DMS114 treated with DMSO at 0.1 percent for 48 hours (cell line): ENCODE measurements at regions not wholly inside any gene's neighbourhood (a gene's known extent, or its start where the extent isn't known, plus 50 kb on each side); places are given as distances from the start of the nearest gene placed in this dataset.

ENCODE experiments used
- DNase-seq: peaks from one replicate; lab custom pipeline; 2025; ENCODE audit not compliant: unreplicated experiment; lab: John Stamatoyannopoulos, UW

GRCh38 chr12:126147321-126147720 is 1082.1 kb downstream of the AACS start:
- DNase-seq = no peak

- DNase-seq = no peak
Observed at GRCh38 chr12:126156806-126157574, 1091.8 kb downstream of the AACS start.

- no peak for DNase-seq
Observed at GRCh38 chr12:126157575-126157966, 1092.3 kb downstream of the AACS start.

DNA sequence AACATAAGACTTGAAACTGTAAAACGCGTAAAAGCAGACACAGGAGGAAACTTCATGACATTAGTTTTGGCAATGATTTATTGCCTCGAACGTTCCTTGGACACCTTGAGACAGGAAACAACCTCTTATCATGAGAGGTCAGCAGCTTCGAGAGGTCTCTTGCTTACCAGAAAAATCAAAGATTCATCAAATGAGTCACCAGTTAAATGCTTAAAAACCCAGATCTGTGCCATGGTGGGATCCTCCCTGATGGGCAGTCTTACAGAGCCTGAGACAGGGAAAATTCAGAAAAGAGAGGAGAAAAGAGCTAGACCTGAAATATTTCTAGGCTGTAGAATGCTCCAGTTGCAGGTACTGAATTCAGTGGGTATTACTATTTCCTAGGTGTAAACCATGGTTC is 1093.9 kb downstream of the AACS start:
- no peak for DNase-seq

GRCh38 chr12:126160912-126161311 is 1095.7 kb downstream of the AACS start:
- DNase-seq = no peak

DNA sequence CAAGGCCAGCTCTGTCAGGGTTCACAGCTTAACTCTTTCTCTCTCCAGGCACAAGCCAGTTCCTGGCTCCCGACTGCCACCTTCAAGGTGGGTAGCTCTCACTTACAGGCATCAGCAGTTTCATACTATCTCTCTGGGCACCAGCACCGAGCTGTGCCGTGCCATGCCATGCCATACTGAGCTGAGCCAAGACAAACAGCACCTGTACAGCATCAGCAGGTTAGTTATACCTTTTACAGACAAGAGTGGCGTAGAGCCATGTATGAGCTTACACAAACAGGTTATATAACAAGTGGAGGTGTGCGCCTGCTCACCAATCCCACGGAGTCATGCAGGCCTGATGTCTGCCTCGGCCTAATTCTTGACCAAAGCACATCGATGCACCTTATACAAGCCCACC is 1098.7 kb downstream of the AACS start:
- DNase-seq = no peak

- no peak for DNase-seq
Observed at GRCh38 chr12:126171937-126172559, 1106.8 kb downstream of the AACS start.

- no peak for DNase-seq
Observed at GRCh38 chr12:126182619-126183236, 1117.5 kb downstream of the AACS start.

- no peak for DNase-seq
Observed at GRCh38 chr12:126185025-126185424, 1119.8 kb downstream of the AACS start.

- DNase-seq = no peak
Observed at GRCh38 chr12:126189856-126190255, 1124.6 kb downstream of the AACS start.

DNA sequence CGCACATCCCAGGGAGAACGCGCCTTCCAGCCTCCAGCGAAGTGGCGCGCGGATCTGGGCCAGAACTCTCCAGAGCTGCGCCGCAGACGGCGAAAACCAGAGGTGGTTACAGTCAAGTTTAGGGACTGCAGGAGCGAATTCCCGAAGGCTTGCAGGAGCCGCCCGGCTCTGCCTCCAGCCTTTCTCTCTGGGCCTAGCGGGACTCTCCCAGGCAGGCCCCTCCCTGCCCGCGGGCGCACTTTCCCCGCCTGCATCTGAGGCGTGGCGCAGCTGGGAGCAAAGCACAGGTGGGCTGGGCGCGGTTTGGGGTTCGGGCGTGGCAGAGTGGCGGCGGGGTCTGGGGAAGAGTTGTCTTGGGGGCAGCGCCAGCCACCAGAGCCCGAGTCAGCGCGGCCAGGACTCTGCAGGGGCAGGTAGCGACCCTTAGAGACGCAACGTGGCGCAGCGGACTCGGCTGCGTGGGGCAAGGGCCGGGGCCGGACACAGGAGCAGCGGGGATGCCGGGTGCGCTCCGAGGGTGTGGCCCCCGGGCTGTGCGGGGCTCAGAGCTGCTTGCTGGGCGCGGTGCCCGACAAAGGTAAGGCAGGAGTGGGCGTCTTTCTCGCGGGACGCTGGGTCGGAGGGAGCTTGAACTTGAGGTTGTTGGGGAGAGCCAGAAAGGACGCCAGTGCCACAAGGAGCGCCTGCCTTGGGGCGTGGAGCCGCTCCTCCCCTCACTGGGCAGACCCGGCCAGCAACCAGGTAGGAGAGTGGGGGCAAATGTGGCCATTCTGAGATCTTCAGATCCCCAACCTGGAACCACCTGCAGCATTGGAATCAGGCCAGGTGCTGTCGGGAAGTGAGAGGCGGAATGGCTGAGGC is 1126.0 kb downstream of the AACS start:
- no peak for DNase-seq

GRCh38 chr12:126191949-126192348 is 1126.7 kb downstream of the AACS start:
- no peak for DNase-seq

DNA sequence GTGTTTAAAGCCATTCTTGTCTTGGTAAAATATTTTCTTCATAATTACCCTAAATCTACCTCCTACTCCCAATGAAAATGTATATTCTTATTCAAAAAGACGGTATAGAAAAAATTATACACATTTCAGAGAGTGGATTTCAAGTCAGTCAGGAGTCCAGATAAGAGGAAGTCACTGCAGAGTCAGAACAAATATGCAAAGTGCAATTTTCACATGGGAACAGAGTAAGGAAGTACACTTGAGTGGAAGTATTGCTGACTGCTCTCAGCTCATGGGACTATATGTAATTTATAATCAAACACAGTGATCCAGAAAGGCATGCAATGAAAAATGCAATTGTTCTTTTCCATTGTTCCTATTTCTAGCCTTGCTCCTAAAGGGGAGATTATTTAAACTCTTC is 1128.0 kb downstream of the AACS start:
- DNase-seq = no peak

DNA sequence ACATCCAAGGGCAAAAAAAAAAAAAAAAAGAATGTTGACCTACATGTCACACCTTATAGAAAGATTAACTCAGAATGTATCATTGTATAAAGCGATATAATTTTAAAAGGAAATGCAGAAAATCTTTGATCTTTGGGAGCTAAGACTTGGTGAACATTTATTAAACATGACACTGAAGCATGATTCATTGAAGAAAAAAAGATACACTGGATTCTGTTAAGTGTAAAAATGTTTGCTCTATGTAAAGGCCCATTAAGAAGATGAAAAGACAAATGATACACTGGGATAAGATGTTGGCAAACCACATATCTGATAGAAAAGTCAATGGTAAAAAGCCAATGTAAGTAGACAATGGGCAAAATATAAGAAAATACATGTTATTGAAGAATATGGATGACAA is 1131.0 kb downstream of the AACS start:
- DNase-seq = no peak

- DNase-seq = no peak
Observed at GRCh38 chr12:126198516-126198915, 1133.3 kb downstream of the AACS start.

- DNase-seq = no peak
Observed at GRCh38 chr12:126198966-126199692, 1133.9 kb downstream of the AACS start.

GRCh38 chr12:126201981-126202537 is 1136.8 kb downstream of the AACS start:
- DNase-seq = no peak

DNA sequence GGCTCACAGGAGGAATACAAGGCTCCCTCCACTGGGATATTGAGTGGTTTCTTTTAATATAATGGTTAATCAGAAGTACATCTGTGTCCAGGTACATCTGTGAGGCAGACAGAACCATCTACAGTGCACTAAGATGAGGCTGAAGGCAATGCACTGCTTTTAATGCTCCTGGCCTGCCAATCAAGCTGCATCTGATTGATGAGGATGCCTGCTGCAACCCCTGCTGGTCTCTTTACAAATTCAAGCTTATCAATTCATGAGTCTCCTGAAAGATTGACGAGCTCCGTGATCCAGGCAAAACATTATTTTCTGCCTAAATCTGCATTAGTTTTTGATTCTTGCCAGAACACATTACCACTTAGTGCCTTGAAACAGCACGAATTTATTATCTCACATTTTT is 1139.1 kb downstream of the AACS start:
- no peak for DNase-seq

DNA sequence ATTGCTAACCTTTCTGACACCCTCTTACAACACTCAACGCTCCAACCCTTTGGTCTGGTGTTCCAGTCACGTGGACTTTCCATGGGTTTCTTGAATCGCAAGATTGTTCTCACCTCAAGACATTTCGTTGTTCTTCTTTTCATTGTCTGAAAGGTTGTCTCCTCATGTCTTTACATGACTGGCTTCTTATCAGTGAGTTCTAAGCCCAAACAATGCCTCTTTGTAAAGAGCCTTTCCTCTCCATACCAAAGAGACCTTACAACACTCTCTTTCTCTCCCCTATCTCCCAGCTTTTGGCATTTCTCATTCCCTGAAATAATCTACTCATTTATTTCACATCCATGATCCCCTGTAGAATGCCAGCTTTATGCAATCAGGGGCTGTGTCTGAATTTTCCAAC is 1144.8 kb downstream of the AACS start:
- DNase-seq = no peak

DNA sequence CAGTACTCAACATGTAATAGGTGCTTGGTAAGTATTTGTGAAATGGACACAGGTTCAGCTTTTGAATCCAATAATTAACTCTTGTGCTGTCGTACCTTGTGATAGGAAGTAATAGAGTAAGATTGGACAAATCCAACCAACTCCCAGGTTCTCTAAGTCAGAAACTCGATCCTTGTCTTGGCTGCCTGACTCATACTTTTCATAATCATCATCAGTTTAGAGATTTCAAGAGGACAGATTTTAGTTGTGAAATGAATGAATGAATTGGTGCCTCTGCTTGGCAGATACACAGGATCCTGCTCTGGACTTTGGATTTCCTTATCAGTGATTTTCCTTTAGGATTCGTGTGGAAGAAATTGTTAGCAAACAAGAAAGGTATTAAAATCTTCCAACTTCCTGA is 1145.2 kb downstream of the AACS start:
- no peak for DNase-seq
